PC-3 (cell line): ENCODE measurements at regions not wholly inside any gene's neighbourhood (a gene's known extent, or its start where the extent isn't known, plus 50 kb on each side); places are given as distances from the start of the nearest gene placed in this dataset.

Experiments used
- ATAC-seq: fragments of 200-7000 bp; cut with Tn5 transposase; 2 replicates; pipeline ENCODE4 v1.9.1; 2020; ENCODE audit warnings: mild to moderate bottlenecking, moderate library complexity
- BruUV-seq: library from RNA; stranded (reverse); fragments of 400-500 nt; replicated peaks from 2 replicates; lab custom pipeline; 2021; lab: Mats Ljungman, UMichigan
- CTCF ChIA-PET: fragments of 300-600 bp; sonication (Branson Sonifier 250); formaldehyde crosslinking; loops from one replicate; lab custom pipeline; 2022; ENCODE audit warnings: antibody characterized with exemption; lab: Charles Lee
- POLR2A ChIA-PET: fragments of 300-600 bp; sonication (Branson Sonifier 250); formaldehyde crosslinking; loops from one replicate; lab custom pipeline; 2022; ENCODE audit warnings: antibody characterized with exemption; ENCODE audit not compliant: unreplicated experiment; lab: Charles Lee
- DNase-seq: peaks from one replicate; pipeline ENCODE4 v3.0.0-alpha.2; 2015
- H2AFZ ChIP-seq: fragments of 300-600 bp; sonication (generic); 2 replicates; pipeline ENCODE4 v1.6.0; 2016; ENCODE audit warnings: antibody characterized with exemption, low read length
- H3F3A ChIP-seq: fragments of 300-600 bp; sonication (generic); one replicate; pipeline ENCODE4 v1.6.0; 2017; ENCODE audit warnings: antibody characterized with exemption, low read length, control low read depth, mild to moderate bottlenecking; ENCODE audit not compliant: unreplicated experiment
- H3K27ac ChIP-seq: fragments of 300-600 bp; sonication (generic); 2 replicates; pipeline ENCODE4 v1.5.1; 2016; ENCODE audit warnings: mild to moderate bottlenecking, low read length
- H3K27me3 ChIP-seq: fragments of 300-600 bp; sonication (generic); 2 replicates; pipeline ENCODE4 v1.6.1; 2016; ENCODE audit warnings: low read length, mixed read lengths
- H3K36me3 ChIP-seq: fragments of 300-600 bp; sonication (generic); 2 replicates; pipeline ENCODE4 v1.6.1; 2016; ENCODE audit warnings: low read depth, mixed run types, low read length, mixed read lengths
- H3K4me1 ChIP-seq: fragments of 300-600 bp; sonication (generic); 2 replicates; pipeline ENCODE4 v1.5.1; 2016; ENCODE audit warnings: low read length; ENCODE audit not compliant: insufficient read depth
- H3K4me2 ChIP-seq: fragments of 300-600 bp; sonication (generic); 2 replicates; pipeline ENCODE4 v1.6.0; 2016; ENCODE audit warnings: low read length
- H3K4me3 ChIP-seq: fragments of 300-600 bp; sonication (generic); 2 replicates; pipeline ENCODE4 v1.5.1; 2016; ENCODE audit warnings: mild to moderate bottlenecking, low read length, mixed read lengths
- H3K79me2 ChIP-seq: fragments of 300-600 bp; sonication (generic); 2 replicates; pipeline ENCODE4 v1.6.1; 2017; ENCODE audit warnings: low read length, mixed read lengths
- H3K9ac ChIP-seq: fragments of 300-600 bp; sonication (generic); 2 replicates; pipeline ENCODE4 v1.6.0; 2016; ENCODE audit warnings: mild to moderate bottlenecking, low read length
- H3K9me2 ChIP-seq: fragments of 300-600 bp; sonication (generic); replicated peaks from 2 replicates; pipeline ENCODE4 v1.6.1; 2016; ENCODE audit warnings: mixed run types, low read length, mixed read lengths
- H3K9me3 ChIP-seq: fragments of 300-600 bp; sonication (generic); 2 replicates; pipeline ENCODE4 v1.6.1; 2016; ENCODE audit warnings: low read length, mixed read lengths
- H4K20me1 ChIP-seq: fragments of 300-600 bp; sonication (generic); 2 replicates; pipeline ENCODE4 v1.6.1; 2016; ENCODE audit warnings: low read length, mixed read lengths
- EZH2 ChIP-seq: fragments of 300-600 bp; sonication (generic); IDR thresholded peaks from one replicate; pipeline ENCODE4 v1.6.1; 2017; ENCODE audit warnings: antibody characterized with exemption, mild to moderate bottlenecking, low read length; ENCODE audit not compliant: unreplicated experiment
- EZH2phosphoT487 ChIP-seq: fragments of 300-600 bp; sonication (generic); IDR thresholded peaks from 2 replicates; pipeline ENCODE4 v1.6.1; 2018; ENCODE audit warnings: mild to moderate bottlenecking, antibody characterized with exemption, low read length, borderline replicate concordance
- intact Hi-C: fragments of 100-400 bp; cut with micrococcal nuclease; formaldehyde crosslinking; loops from 2 replicates; pipeline ENCODE4 v1.9.0; 2023
- TF ChIP-seq, protein P1 (sequence below): fragments of 300-600 bp; sonication (generic); conservative IDR thresholded peaks from 2 replicates; pipeline ENCODE4 v1.5.1; 2017; ENCODE audit warnings: antibody characterized with exemption, low read depth, mild to moderate bottlenecking, low read length

- H3K27ac ChIP-seq: no peak overlapping the region
- no peaks in the 10 kb centered on the region for H3F3A ChIP-seq
- no peaks in the 10 kb centered on the region for H3K9me3 ChIP-seq
- ATAC-seq (no peak), DNase-seq (no peak)
- no peak overlapping the region for H2AFZ ChIP-seq
- H3K9ac ChIP-seq: no peak overlapping the region
- H3K4me1 ChIP-seq: no peaks in the 10 kb centered on the region
- ChIA-PET POLR2A (no interaction called here), CTCF (no interaction called here)
- H4K20me1 ChIP-seq: no peaks in the 10 kb centered on the region
- no peak overlapping the region for H3K4me3 ChIP-seq
- no peaks in the 10 kb centered on the region for H3K36me3 ChIP-seq
- intact Hi-C loops: no loop called here
- no TSS peak for BruUV-seq
- peaks cover 23% of the 10 kb centered on the region for H3K27me3 ChIP-seq
- no peaks in the 10 kb centered on the region for H3K79me2 ChIP-seq
- H3K4me2 ChIP-seq: no peak overlapping the region
- TF ChIP-seq EZH2phosphoT487: no peak
- no peaks in the 10 kb centered on the region for H3K9me2 ChIP-seq
Observed at GRCh38 chr2:164260506-164260905, 360.8 kb downstream of the GRB14 start.

DNA sequence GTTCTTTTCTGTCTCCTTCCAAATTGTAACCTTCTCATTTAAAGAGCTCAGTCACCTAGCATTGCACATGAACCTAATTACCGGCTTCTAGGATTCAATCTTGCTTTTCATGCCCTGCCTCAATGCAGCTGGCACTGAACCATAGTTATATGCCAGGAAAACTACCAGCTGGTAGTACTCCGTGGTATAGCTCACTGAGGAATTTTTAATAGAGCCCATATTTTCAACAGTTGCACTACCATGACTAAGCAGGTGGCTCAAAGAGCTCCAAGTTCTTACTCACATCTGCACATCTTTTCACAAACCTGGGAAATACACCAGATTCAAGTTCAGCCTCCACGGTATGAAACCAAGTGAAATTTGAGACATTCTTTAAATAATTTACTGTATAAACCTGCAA lies 363.5 kb downstream of the GRB14 start:
- Histone ChIP-seq H3K79me2 (no peaks in the 10 kb centered on the region), H3F3A (no peaks in the 10 kb centered on the region), H3K27me3 (peaks cover 47% of the 10 kb centered on the region), H3K27ac (no peak overlapping the region), H3K36me3 (no peaks in the 10 kb centered on the region), H3K4me3 (no peak overlapping the region), H3K4me2 (no peak overlapping the region), H3K4me1 (no peaks in the 10 kb centered on the region), H2AFZ (no peak overlapping the region), H3K9me2 (no peaks in the 10 kb centered on the region), H3K9me3 (no peaks in the 10 kb centered on the region), H4K20me1 (no peaks in the 10 kb centered on the region), H3K9ac (no peak overlapping the region)
- ChIA-PET POLR2A (no interaction called here), CTCF (no interaction called here)
- DNase-seq (no peak), ATAC-seq (no peak)
- intact Hi-C loops: no loop called here
- no TSS peak for BruUV-seq
- TF ChIP-seq, protein P1, sequence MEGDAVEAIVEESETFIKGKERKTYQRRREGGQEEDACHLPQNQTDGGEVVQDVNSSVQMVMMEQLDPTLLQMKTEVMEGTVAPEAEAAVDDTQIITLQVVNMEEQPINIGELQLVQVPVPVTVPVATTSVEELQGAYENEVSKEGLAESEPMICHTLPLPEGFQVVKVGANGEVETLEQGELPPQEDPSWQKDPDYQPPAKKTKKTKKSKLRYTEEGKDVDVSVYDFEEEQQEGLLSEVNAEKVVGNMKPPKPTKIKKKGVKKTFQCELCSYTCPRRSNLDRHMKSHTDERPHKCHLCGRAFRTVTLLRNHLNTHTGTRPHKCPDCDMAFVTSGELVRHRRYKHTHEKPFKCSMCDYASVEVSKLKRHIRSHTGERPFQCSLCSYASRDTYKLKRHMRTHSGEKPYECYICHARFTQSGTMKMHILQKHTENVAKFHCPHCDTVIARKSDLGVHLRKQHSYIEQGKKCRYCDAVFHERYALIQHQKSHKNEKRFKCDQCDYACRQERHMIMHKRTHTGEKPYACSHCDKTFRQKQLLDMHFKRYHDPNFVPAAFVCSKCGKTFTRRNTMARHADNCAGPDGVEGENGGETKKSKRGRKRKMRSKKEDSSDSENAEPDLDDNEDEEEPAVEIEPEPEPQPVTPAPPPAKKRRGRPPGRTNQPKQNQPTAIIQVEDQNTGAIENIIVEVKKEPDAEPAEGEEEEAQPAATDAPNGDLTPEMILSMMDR: no peak
- TF ChIP-seq EZH2 (no peak), EZH2phosphoT487 (no peak)

- CTCF ChIA-PET: no interaction called here
- H3K9ac ChIP-seq: no peak overlapping the region
- BruUV-seq: no TSS peak
- no peaks in the 10 kb centered on the region for H3K4me1 ChIP-seq
- H4K20me1 ChIP-seq: no peaks in the 10 kb centered on the region
- no peak overlapping the region for H3K4me3 ChIP-seq
- no peak overlapping the region for H3K4me2 ChIP-seq
- POLR2A ChIA-PET: no interaction called here
- H3K27me3 ChIP-seq: peaks cover 48% of the 10 kb centered on the region
- H3K27ac ChIP-seq: no peak overlapping the region
- H3F3A ChIP-seq: no peaks in the 10 kb centered on the region
- intact Hi-C loops: no loop called here
- H3K79me2 ChIP-seq: no peaks in the 10 kb centered on the region
- no peak overlapping the region for H2AFZ ChIP-seq
- no peaks in the 10 kb centered on the region for H3K9me2 ChIP-seq
- no peaks in the 10 kb centered on the region for H3K36me3 ChIP-seq
- no peaks in the 10 kb centered on the region for H3K9me3 ChIP-seq
- ATAC-seq (no peak), DNase-seq (no peak)
- no peak for TF ChIP-seq EZH2phosphoT487
- TF ChIP-seq, protein P1: no peak
- TF ChIP-seq EZH2: no peak
Observed at GRCh38 chr2:164252568-164253287, 368.6 kb downstream of the GRB14 start.
